Activated effector memory CD4-positive, alpha-beta T cell treated with anti-CD3 and anti-CD28 coated beads, Interleukin-2, amount 50 U/mL, for 16 hours (primary cell): ENCODE measurements at regions not wholly inside any gene's neighbourhood (a gene's known extent, or its start where the extent isn't known, plus 50 kb on each side); places are given as distances from the start of the nearest gene placed in this dataset.

Experiments
- DNase-seq: peaks from one replicate; pipeline ENCODE4 v3.0.0-alpha.2; 2020

GRCh38 chr17:83178533-83179304 is 99.3 kb downstream of the METRNL start:
- DNase-seq = peak; percentile 45

- peak; percentile 24 for DNase-seq
Measured at GRCh38 chr17:83179374-83179773, 100.0 kb downstream of the METRNL start.

- DNase-seq = peak; percentile 41
Measured at GRCh38 chr17:83179811-83180210, 100.4 kb downstream of the METRNL start.

GRCh38 chr17:83180264-83180995 is 101.0 kb downstream of the METRNL start:
- DNase-seq = peak; percentile 47

- DNase-seq = peak; percentile 54
Measured at GRCh38 chr17:83180996-83181481, 101.6 kb downstream of the METRNL start.

GRCh38 chr17:83181991-83182619 is 102.7 kb downstream of the METRNL start:
- DNase-seq = peak; percentile 38

GRCh38 chr17:83182620-83183101 is 103.3 kb downstream of the METRNL start:
- peak; percentile 54 for DNase-seq

- no peak for DNase-seq
Measured at GRCh38 chr17:83183145-83183948, 103.9 kb downstream of the METRNL start.

- DNase-seq = peak; percentile 54
Measured at GRCh38 chr17:83183951-83184506, 104.6 kb downstream of the METRNL start.

- DNase-seq = peak; percentile 59
Measured at GRCh38 chr17:83185023-83186002, 105.9 kb downstream of the METRNL start.

GRCh38 chr17:83186226-83186625 is 106.8 kb downstream of the METRNL start:
- peak; percentile 60 for DNase-seq

GRCh38 chr17:83186751-83187421 is 107.5 kb downstream of the METRNL start:
- no peak for DNase-seq

GRCh38 chr17:83187782-83188311 is 108.4 kb downstream of the METRNL start:
- no peak for DNase-seq

GRCh38 chr17:83189044-83190003 is 109.9 kb downstream of the METRNL start:
- DNase-seq = peak; percentile 43

- no peak for DNase-seq
Measured at GRCh38 chr17:83190004-83190385, 110.6 kb downstream of the METRNL start.

GRCh38 chr17:83190601-83191387 is 111.4 kb downstream of the METRNL start:
- peak; percentile 58 for DNase-seq

GRCh38 chr17:83191388-83192160 is 112.2 kb downstream of the METRNL start:
- DNase-seq = peak; percentile 55
